DMS53 treated with DMSO at 0.1 percent for 48 hours (cell line): ENCODE measurements at regions not wholly inside any gene's neighbourhood (a gene's known extent, or its start where the extent isn't known, plus 50 kb on each side); places are given as distances from the start of the nearest gene placed in this dataset.

Source experiments
- DNase-seq: peaks from one replicate; lab custom pipeline; 2025; ENCODE audit not compliant: unreplicated experiment; lab: John Stamatoyannopoulos, UW

- no peak for DNase-seq
Measured at GRCh38 chr4:144565527-144566195, 80.3 kb upstream of the HHIP start.

GRCh38 chr4:144572660-144573059, 73.3 kb upstream of the HHIP start:
- DNase-seq, result no peak

GRCh38 chr4:144574000-144574399, 72.0 kb upstream of the HHIP start:
- no peak for DNase-seq

- no peak for DNase-seq
Measured at GRCh38 chr4:144574509-144574908, 71.4 kb upstream of the HHIP start.

- DNase-seq, result peak; percentile 37
Measured at GRCh38 chr4:144575181-144575580, 70.8 kb upstream of the HHIP start.

- DNase-seq, result no peak
Measured at GRCh38 chr4:144578681-144579080, 67.3 kb upstream of the HHIP start.

GRCh38 chr4:144579411-144580030, 66.4 kb upstream of the HHIP start:
- DNase-seq, result no peak

GRCh38 chr4:144580430-144580829, 65.5 kb upstream of the HHIP start:
- DNase-seq, result no peak

GRCh38 chr4:144582105-144582850, 63.7 kb upstream of the HHIP start:
- no peak for DNase-seq

GRCh38 chr4:144582975-144583374, 63.0 kb upstream of the HHIP start:
- peak; percentile 89 for DNase-seq

GRCh38 chr4:144583658-144584057, 62.3 kb upstream of the HHIP start:
- no peak for DNase-seq

- peak; percentile 4 for DNase-seq
Measured at GRCh38 chr4:144584428-144584827, 61.5 kb upstream of the HHIP start.

GRCh38 chr4:144589512-144589911, 56.4 kb upstream of the HHIP start:
- no peak for DNase-seq

GRCh38 chr4:144590020-144590419, 55.9 kb upstream of the HHIP start:
- DNase-seq, result no peak

GRCh38 chr4:144591401-144591800, 54.6 kb upstream of the HHIP start:
- peak; percentile 59 for DNase-seq

GRCh38 chr4:144592264-144592663, 53.7 kb upstream of the HHIP start:
- no peak for DNase-seq

- DNase-seq, result no peak
Measured at GRCh38 chr4:144594471-144594986, 51.4 kb upstream of the HHIP start.

- DNase-seq, result no peak
Measured at GRCh38 chr4:144595681-144596080, 50.3 kb upstream of the HHIP start.
